ENCODE measurements at regions not wholly inside any gene's neighbourhood (a gene's known extent, or its start where the extent isn't known, plus 50 kb on each side); places are given as distances from the start of the nearest gene placed in this dataset.

- Histone ChIP-seq H3K4me1 (replicated peaks; ENCODE audit: insufficient read depth) (peaks cover 4% of the 10 kb centered on the region; the same call in 1 of the 2 replicates), H3K27me3 (ENCODE audit: insufficient read depth, low read depth) (no peaks in the 10 kb centered on the region), H3K79me2 (ENCODE audit: low read depth) (no peaks in the 10 kb centered on the region), H3K9me3 (ENCODE audit: insufficient read depth, low read depth) (no peaks in the 10 kb centered on the region), H2AFZ (no peak overlapping the region), H3K36me3 (ENCODE audit: low read depth) (no peaks in the 10 kb centered on the region), H3K9me2 (ENCODE audit: insufficient read depth) (no peaks in the 10 kb centered on the region), H3K4me3 (no peak overlapping the region), H3F3A (ENCODE audit: insufficient read depth, low read depth) (no peaks in the 10 kb centered on the region), H4K20me1 (ENCODE audit: insufficient read depth) (no peaks in the 10 kb centered on the region), H3K4me2 (no peak overlapping the region), H3K27ac (no peak overlapping the region)
- BruUV-seq (replicated peaks): no TSS peak
- POLR2A ChIA-PET (ENCODE audit: unreplicated experiment): no interaction called here
- no peak for DNase-seq
- TF ChIP-seq CTCF (conservative IDR thresholded peaks at IDR 0.05): no peak
- TF ChIP-seq EZH2 (IDR thresholded peaks at IDR 0.05; ENCODE audit: low read depth): no peak
- CTCF ChIA-PET: no interaction called here
- intact Hi-C loops (cut with micrococcal nuclease; ENCODE audit: unreplicated experiment): no loop called here
Observed at GRCh38 chr2:66775730-66776422, 341.0 kb downstream of the MEIS1 start.

GRCh38 chr2:66781804-66782203, 346.9 kb downstream of the MEIS1 start:
- Histone ChIP-seq H3K79me2 (ENCODE audit: low read depth) (no peaks in the 10 kb centered on the region), H4K20me1 (ENCODE audit: insufficient read depth) (no peaks in the 10 kb centered on the region), H3K4me1 (replicated peaks; ENCODE audit: insufficient read depth) (no peaks in the 10 kb centered on the region), H3K9me3 (ENCODE audit: insufficient read depth, low read depth) (no peaks in the 10 kb centered on the region), H3K27me3 (ENCODE audit: insufficient read depth, low read depth) (no peaks in the 10 kb centered on the region), H3K27ac (no peak overlapping the region), H3K9me2 (ENCODE audit: insufficient read depth) (no peaks in the 10 kb centered on the region), H2AFZ (no peak overlapping the region), H3K4me2 (no peak overlapping the region), H3F3A (ENCODE audit: insufficient read depth, low read depth) (no peaks in the 10 kb centered on the region), H3K36me3 (ENCODE audit: low read depth) (no peaks in the 10 kb centered on the region), H3K4me3 (no peak overlapping the region)
- intact Hi-C loops (cut with micrococcal nuclease; ENCODE audit: unreplicated experiment): no loop called here
- no TSS peak for BruUV-seq (replicated peaks)
- ChIA-PET CTCF (no interaction called here), POLR2A (ENCODE audit: unreplicated experiment) (no interaction called here)
- TF ChIP-seq CTCF (conservative IDR thresholded peaks at IDR 0.05): no peak
- TF ChIP-seq EZH2 (IDR thresholded peaks at IDR 0.05; ENCODE audit: low read depth): no peak
- DNase-seq: no peak

- no peaks in the 10 kb centered on the region for H3F3A ChIP-seq (ENCODE audit: insufficient read depth, low read depth)
- H3K27ac ChIP-seq: no peak overlapping the region
- no peaks in the 10 kb centered on the region for H3K36me3 ChIP-seq (ENCODE audit: low read depth)
- H3K9me3 ChIP-seq (ENCODE audit: insufficient read depth, low read depth): no peaks in the 10 kb centered on the region
- no peak overlapping the region for H2AFZ ChIP-seq
- no peak overlapping the region for H3K4me2 ChIP-seq
- no peak for DNase-seq
- ChIA-PET POLR2A (ENCODE audit: unreplicated experiment) (no interaction called here), CTCF (no interaction called here)
- no peaks in the 10 kb centered on the region for H4K20me1 ChIP-seq (ENCODE audit: insufficient read depth)
- no peaks in the 10 kb centered on the region for H3K4me1 ChIP-seq (replicated peaks; ENCODE audit: insufficient read depth)
- H3K79me2 ChIP-seq (ENCODE audit: low read depth): no peaks in the 10 kb centered on the region
- H3K27me3 ChIP-seq (ENCODE audit: insufficient read depth, low read depth): no peaks in the 10 kb centered on the region
- no peaks in the 10 kb centered on the region for H3K9me2 ChIP-seq (ENCODE audit: insufficient read depth)
- H3K4me3 ChIP-seq: no peak overlapping the region
- intact Hi-C loops (cut with micrococcal nuclease; ENCODE audit: unreplicated experiment): no loop called here
- TF ChIP-seq EZH2 (IDR thresholded peaks at IDR 0.05; ENCODE audit: low read depth): no peak
- TF ChIP-seq CTCF (conservative IDR thresholded peaks at IDR 0.05): no peak
- no TSS peak for BruUV-seq (replicated peaks)
Observed at GRCh38 chr2:66782780-66783361, 347.9 kb downstream of the MEIS1 start.
